Kidney (tissue), 13 donors: ENCODE measurements at regions not wholly inside any gene's neighbourhood (a gene's known extent, or its start where the extent isn't known, plus 50 kb on each side); places are given as distances from the start of the nearest gene placed in this dataset.

Experiments
- DNase-seq, 5 donors: peaks; one replicate each; pipeline ENCODE4 v3.0.0-alpha.2; 2013 to 2020
- FAIRE-seq: peaks from 2 replicates; lab custom pipeline; 2012; peaks lifted over from hg19 to GRCh38; lab: Jason Lieb, UNC
- H3K27ac ChIP-seq, 2 donors: one replicate each; pipeline ENCODE4 v1.7.0; 2013; ENCODE audit warnings: low read depth in 2 of 2, low read length in 2 of 2, inconsistent platforms in 1 of 2
- H3K27me3 ChIP-seq: one replicate; pipeline ENCODE4 v1.7.1; 2013; ENCODE audit warnings: low read length, inconsistent platforms; ENCODE audit not compliant: control insufficient read depth, insufficient read depth
- H3K36me3 ChIP-seq, 3 donors: one replicate each; pipeline versions ENCODE4 v1.7.0 to v1.7.1; 2013; ENCODE audit warnings: low read length in 3 of 3, control low read depth in 1 of 3, inconsistent platforms in 1 of 3; ENCODE audit not compliant: insufficient read depth in 3 of 3, control insufficient read depth in 2 of 3
- H3K4me1 ChIP-seq, 3 donors: one replicate each; pipeline versions ENCODE4 v1.7.0 to v1.7.1; 2013; ENCODE audit warnings: low read length in 3 of 3, inconsistent platforms in 1 of 3, low read depth in 1 of 3; ENCODE audit not compliant: control insufficient read depth in 2 of 3, insufficient read depth in 2 of 3
- H3K4me3 ChIP-seq, 3 donors: one replicate each; pipeline versions ENCODE4 v1.7.0 to v1.8.1; 2013; ENCODE audit warnings: low read length in 3 of 3, control low read depth in 1 of 3, inconsistent platforms in 1 of 3
- H3K9ac ChIP-seq, 3 donors: one replicate each; pipeline versions ENCODE4 v1.7.0 to v1.7.1; 2013; ENCODE audit warnings: low read length in 3 of 3, control low read depth in 1 of 3, inconsistent platforms in 1 of 3
- H3K9me3 ChIP-seq, 3 donors: one replicate each; pipeline versions ENCODE4 v1.7.0 to v1.7.1; 2013; ENCODE audit warnings: low read length in 3 of 3, control low read depth in 1 of 3, inconsistent platforms in 1 of 3; ENCODE audit not compliant: control insufficient read depth in 2 of 3, insufficient read depth in 1 of 3
- intact Hi-C: fragments of 100-400 bp; cut with DNase I; formaldehyde crosslinking; loops from one replicate; pipeline ENCODE4 v1.11.1; 2022
- TF ChIP-seq, protein P1 (sequence below): IDR thresholded peaks from 3 replicates; pipeline ENCODE4 v1.5.1; 2012; ENCODE audit warnings: mild to moderate bottlenecking, moderate library complexity, borderline replicate concordance; ENCODE audit not compliant: insufficient read depth; ENCODE audit errors: extremely low read depth
- donor health status: control.
- donor health status: control.
- donor health status: control.
- donor health status: control.
- donor health status: control.
- donor health status: DM: yes; HTN: yes; CAD: no.
- donor health status: Normal renal cell carcinoma (clear cell type).

DNA sequence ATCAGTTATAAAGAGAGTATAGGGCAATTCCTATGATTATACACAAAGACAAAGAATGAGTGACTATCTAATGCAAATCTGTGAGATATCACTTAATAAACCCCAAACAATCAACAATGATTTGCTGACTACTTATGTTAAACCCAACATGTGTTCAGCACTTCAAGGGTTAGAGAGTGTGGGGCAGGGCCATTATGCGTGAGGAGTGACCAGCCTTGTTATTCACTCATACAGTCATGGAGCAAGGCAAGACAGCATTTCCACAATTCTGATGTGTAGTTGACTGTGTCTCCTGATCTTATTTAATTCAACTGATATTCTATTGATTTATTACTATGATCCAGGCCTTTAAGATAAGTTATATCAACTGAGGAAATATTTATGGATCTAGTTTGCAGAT lies 251.7 kb downstream of the CYRIA start:
- TF ChIP-seq, protein P1, sequence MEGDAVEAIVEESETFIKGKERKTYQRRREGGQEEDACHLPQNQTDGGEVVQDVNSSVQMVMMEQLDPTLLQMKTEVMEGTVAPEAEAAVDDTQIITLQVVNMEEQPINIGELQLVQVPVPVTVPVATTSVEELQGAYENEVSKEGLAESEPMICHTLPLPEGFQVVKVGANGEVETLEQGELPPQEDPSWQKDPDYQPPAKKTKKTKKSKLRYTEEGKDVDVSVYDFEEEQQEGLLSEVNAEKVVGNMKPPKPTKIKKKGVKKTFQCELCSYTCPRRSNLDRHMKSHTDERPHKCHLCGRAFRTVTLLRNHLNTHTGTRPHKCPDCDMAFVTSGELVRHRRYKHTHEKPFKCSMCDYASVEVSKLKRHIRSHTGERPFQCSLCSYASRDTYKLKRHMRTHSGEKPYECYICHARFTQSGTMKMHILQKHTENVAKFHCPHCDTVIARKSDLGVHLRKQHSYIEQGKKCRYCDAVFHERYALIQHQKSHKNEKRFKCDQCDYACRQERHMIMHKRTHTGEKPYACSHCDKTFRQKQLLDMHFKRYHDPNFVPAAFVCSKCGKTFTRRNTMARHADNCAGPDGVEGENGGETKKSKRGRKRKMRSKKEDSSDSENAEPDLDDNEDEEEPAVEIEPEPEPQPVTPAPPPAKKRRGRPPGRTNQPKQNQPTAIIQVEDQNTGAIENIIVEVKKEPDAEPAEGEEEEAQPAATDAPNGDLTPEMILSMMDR, result no peak
- Histone ChIP-seq H3K4me1 (no peaks in the 10 kb centered on the region), H3K36me3 (no peaks in the 10 kb centered on the region), H3K4me3 (no peak overlapping the region), H3K27ac (no peak overlapping the region), H3K9me3 (no peaks in the 10 kb centered on the region), H3K27me3 (no peaks in the 10 kb centered on the region), H3K9ac (no peak overlapping the region)
- intact Hi-C loops, result no loop called here
- DNase-seq (no peak), FAIRE-seq (no peak)

DNA sequence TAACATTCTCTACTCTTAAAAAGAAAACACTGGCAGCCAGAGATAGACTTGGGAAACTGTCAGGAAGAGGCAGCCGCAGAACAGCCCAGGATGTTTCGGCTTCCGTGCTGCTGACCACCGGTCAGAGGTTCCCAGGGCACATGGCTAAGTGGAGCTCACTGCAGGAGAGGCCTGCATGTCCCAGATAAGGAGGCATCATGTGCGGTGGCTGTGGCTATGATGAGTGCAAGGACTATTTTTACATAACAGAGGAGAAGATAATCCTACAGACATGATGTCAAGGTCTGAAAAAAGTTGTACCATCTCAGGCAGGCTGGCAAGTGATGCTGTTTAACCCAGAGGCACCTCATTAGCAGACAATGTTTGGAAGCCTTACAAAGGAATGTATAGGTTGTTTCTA lies 252.3 kb downstream of the CYRIA start:
- no peaks in the 10 kb centered on the region for H3K4me1 ChIP-seq
- no peaks in the 10 kb centered on the region for H3K36me3 ChIP-seq

DNA sequence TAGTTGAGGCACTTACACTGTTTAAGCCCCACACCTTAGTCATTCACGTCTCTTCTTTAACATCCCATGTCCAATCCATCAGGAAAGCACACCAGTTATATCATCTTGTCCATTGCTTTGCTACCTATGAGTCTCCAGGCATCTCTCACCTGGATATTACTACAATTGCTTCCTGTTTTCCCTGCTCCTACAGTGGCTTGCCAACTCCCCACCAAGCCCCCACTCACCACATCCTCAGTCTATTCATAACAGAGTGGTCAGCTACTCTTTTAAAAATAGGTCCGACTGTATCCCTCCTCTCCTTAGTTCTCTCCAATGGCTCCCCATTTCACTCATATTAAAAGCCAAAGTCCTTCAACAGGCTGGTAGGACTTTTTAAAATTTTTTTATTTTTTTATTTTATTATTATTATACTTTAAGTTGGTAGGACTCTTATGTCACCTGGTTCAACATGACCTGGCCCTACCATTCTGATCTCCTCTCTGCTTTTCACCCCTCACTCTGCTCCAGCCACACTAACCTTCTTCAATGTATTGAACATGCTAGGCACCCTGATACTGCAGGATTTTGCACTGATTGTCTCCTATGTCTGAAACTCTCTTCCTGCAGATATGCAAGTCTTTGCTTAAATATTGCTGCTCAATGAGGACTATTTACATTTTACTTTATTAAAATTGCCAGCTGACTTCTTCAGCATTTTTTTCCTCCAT lies 253.2 kb downstream of the CYRIA start:
- intact Hi-C loops, result no loop called here
- FAIRE-seq (no peak), DNase-seq (no peak)
- no peaks in the 10 kb centered on the region for H3K36me3 ChIP-seq
- H3K9ac ChIP-seq, result no peak overlapping the region
- TF ChIP-seq, protein P1, result no peak
- H3K4me3 ChIP-seq, result no peak overlapping the region
- no peaks in the 10 kb centered on the region for H3K27me3 ChIP-seq
- no peak overlapping the region for H3K27ac ChIP-seq
- H3K9me3 ChIP-seq, result no peaks in the 10 kb centered on the region
- H3K4me1 ChIP-seq, result no peaks in the 10 kb centered on the region

More for the DNA sequence above, 252.3 kb downstream of the CYRIA start:
- intact Hi-C loops, result no loop called here
- H3K9me3 ChIP-seq, result no peaks in the 10 kb centered on the region
- TF ChIP-seq, protein P1, result no peak
- no peaks in the 10 kb centered on the region for H3K27me3 ChIP-seq
- no peak overlapping the region for H3K27ac ChIP-seq
- no peak for FAIRE-seq
- DNase-seq, result no peak
- no peak overlapping the region for H3K4me3 ChIP-seq
- no peak overlapping the region for H3K9ac ChIP-seq

DNA sequence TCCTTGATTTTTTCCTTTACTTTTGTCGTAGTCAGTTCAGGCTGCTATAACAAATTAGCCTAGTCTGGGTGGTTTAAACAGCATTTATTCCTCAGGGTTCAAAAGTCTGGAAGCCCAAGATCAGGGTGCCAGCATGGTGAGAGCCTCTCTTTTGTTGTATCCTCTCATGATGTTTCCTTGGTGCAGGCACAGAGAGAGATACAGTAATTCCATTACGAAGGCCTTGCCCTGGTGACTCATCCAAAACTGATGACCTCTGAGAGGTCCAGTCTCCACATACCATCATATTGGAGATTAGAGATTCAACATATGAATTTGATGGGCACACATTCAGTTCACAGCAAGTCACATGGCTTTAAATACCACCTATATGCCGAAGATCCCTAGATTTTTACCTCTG lies 253.8 kb downstream of the CYRIA start:
- TF ChIP-seq, protein P1, result no peak
- Histone ChIP-seq H3K4me3 (no peak overlapping the region), H3K9me3 (no peaks in the 10 kb centered on the region), H3K4me1 (no peaks in the 10 kb centered on the region), H3K9ac (no peak overlapping the region), H3K27ac (no peak overlapping the region), H3K27me3 (no peaks in the 10 kb centered on the region), H3K36me3 (no peaks in the 10 kb centered on the region)
- intact Hi-C loops, result no loop called here
- FAIRE-seq (no peak), DNase-seq (no peak)
